HG02938 (cell line): ENCODE measurements at regions not wholly inside any gene's neighbourhood (a gene's known extent, or its start where the extent isn't known, plus 50 kb on each side); places are given as distances from the start of the nearest gene placed in this dataset.

Source experiments
- ATAC-seq: cut with Tn5 transposase; IDR thresholded peaks from one replicate; pipeline ENCODE4 v1.9.1; 2021; ENCODE audit warnings: mild to moderate bottlenecking, moderate library complexity; ENCODE audit not compliant: unreplicated experiment

DNA sequence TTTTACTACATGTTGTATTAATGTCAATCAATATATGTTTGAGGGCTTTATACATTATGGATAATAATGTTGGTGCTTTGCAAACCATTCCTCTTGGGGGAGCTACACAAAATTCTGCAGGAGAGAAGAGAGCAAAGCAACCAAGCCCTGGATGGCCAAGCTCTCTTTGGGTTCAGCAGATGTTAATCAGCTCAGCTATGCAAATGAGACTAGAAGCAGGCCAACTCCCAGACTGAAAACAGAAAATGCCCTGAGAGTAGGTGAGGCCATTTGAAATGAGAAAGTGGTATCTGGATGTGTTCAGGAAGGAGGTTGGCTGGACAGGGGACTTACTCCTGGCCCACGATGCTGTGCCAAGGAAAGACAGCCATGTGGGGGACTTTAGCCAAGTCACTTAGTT lies 387.0 kb downstream of the BCOR start:
- no peak for ATAC-seq

DNA sequence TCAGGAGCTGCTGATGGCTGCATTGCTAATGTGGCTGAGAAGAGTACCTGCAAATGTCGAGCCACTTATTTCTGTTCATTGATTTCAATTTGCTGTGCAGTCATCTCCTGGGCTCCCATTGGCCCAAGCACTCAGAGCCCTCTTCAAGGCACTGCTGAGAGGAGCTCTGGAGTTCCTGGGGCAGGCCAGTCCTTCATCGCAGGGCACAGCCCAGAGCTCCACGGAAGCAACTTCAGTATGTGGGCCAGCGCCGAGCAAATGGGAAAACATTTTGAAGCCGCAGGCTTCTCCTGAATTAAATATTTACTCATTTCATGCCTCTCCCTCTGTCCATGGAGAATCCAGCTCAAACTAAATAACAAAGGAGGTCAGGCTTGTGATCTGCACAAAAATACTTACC lies 383.3 kb downstream of the BCOR start:
- no peak for ATAC-seq

DNA sequence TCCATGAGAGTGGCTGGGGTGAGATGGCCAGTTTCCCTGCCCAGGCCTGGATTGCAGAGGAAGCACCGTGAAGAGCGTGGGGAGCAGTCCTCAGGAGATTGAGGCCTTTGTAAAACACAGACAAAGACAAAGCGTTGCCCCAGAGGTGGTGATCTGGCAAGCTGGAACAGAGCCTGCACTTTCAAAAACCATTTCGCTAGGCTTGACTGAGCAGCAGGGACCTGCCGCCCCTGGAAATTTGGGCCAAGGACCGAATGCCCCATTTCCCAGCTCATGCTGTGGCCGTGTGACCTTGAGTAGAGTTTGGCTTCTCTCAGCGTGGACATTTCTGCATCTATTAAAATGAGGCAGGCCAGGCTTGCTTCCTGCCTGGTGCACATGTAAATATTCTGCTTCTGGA lies 381.4 kb downstream of the BCOR start:
- no peak for ATAC-seq

DNA sequence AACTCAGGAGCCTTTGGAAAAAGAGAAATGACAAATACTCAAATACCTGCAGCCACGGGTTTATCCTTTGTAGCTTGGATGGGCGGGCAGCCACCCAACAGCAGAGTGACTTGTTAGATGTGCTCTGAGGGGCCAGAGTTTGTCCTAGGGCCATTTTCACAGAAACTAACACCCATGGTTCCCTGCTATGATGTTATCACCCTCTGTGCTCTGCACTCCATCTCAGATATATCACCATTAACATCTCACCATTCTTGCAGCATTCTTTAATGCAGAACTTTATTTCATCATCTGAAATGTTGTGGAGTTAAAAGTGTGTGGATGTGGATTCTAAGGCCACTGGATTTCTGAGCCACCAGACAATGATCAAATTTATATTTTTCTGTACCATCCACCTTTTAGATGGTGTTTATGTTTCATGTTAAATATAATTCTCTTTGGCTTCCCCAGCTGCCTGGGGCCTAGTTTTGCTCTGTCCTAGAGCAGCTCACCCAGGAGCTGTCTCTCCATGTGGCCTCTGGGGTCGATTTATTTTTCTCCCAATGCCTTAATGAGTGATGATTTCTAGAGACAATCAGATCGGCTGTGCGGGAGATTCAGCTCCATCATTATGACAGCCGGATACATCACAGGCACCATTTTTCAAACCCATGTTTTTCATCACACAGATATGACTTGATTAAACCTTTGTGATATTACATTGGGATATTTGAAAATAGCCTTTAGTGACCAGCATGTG lies 380.8 kb downstream of the BCOR start:
- ATAC-seq, result no peak

DNA sequence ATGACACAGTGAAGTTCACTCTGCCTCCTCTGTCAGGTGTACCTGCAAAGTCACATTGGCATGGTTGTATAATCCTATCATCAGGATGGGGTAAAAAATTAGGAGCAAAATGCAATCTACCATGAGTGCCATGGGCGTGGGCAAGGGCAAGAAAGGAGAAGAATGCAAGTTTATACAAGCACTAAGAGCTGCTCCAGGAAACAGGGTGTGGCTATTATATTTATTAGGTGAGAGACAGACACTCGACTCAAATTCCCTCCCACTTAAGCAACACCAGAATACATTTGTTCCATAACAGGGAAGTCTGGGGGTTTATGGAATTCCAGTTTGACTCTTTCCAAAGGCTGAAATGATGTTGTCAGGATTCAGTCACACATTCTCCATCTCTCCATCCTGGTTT lies 378.8 kb downstream of the BCOR start:
- ATAC-seq, result no peak

DNA sequence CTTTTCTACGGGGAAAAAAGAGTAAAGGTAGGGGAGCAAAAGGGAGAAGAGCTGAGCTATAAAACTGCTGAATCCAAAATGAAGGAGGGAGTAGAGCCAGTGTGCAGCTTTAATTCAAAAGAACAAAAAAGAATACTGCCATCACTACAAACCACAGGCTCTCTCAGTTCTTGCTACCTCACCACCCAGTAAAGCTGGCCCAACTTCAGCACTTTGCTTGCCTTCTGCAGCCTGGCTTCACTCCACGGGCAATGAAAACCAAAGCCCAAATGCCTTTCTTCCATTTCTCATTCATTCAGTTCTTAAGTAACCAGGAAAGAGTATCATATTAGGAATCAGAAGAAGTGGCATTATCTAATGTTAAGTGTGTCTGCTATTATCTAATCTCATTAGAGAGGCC lies 376.8 kb downstream of the BCOR start:
- ATAC-seq, result no peak

DNA sequence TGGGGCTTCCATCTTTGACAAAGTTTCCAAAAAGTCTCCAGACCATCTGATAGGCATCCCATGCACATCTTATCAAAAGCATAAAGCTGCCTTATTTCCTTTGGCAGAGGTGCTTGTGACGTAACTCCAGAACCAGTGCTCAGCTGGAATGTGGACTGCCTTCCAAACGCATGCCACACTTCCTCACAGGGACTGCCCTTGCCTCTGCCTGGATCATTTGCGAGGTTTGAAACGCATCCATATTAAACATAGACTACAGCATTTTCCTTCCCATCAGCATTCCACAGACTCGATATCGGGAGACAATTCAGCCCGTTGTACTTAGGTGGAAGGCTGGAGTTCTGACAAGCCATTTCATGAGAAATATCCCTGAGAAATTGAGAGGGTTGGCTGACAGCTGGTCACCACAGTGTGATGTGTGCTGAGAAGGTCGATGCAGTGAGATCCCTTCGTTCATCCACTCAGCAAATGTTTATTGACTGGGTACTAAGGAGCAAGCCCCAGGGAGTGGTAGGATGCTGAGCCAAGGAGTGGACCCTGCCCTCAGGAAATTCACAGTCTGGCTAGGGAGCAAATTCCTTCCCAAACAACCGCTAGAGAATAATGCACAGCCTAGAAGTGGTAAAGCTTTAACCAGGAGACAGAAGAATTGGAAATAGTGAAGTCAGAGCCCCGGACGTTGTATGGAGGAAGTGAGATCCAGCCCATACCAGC lies 376.0 kb downstream of the BCOR start:
- no peak for ATAC-seq

DNA sequence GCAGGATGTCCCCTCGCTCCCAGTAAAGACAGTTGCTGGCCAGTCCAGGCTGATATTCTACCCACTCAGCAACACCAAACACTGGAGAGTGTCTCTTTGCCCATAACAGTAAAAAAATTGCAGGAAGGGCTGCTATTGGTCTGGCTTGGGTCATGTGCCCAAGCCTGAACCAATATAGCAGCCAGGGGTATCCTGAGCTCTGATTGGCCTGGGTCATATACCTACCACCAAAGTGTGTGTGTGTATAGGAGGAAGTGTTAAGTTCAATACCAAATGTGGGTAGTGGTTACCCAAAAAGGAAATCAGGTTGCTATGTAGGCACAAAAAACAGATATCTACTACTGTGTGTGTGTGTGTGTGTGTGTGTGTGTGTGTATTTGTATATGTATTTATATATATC lies 373.2 kb downstream of the BCOR start:
- no peak for ATAC-seq

DNA sequence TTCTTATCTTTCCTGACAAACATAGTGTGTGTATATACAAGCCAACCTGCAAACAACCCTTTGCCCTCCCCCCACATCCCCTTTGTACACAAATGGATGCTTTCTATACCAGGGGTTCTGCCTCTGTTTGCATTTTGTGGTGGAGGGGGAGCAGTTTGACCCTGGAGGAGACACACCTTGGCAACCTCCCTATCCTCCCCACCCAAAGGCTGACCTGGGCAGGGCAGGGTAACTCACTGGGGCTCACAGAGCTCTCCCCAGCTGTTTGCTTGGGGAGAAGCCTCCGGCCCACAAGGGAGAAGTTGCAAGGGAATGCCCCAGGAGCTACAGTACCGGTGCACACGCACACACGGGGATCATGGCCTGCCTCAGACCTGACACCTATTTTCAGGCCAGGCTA lies 372.6 kb downstream of the BCOR start:
- no peak for ATAC-seq

DNA sequence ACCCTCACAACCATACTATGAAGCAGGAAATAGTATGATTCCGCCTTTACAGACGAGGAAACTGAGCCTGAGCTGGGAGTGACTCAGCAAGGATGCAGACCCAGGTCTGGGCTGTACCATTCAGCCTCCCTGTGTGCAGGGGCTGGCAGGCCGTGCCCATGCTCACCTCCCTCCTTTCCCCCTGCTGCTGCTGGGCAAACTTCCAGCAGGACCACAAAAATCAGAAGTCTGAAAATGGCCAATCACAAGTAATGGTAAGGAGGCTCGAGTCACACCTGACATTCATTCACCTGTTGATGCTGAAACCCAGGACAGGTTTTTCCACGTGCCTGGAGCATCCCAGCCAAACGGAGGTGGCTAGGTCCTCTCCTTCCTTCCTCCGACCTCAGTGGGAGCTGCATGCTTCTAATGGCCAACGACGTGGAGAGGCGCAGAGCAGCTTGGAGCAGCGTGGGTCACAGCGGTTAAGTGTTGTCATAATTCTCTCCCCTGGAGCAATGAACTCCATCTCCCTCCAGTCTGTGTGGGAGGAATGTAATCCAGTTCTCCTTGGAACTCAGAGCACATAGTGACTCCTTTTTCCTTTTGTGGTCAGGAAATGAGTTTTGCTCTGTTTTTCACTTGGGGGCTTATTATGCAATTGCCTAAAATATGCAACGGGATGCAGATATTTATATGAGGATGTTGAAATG lies 371.7 kb downstream of the BCOR start:
- ATAC-seq, result no peak

DNA sequence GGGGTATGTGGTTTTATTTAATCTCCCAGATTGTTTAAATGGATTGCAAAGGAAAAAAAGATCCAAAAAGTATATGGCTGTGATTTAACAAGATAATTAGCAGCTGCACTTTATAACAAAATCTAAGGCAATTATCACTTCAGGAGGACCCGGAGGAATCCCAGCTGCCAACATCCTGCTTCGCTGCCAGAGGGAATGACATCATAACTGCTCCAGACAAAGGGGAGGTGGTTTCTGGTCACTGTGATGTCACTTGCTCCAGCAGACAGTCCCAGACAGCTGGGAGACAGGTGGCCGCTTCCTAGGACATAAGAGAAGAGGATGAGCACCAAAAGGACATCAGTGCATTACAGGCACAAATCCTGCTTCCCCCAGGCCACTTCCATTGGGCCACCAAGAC lies 371.0 kb downstream of the BCOR start:
- ATAC-seq, result no peak

DNA sequence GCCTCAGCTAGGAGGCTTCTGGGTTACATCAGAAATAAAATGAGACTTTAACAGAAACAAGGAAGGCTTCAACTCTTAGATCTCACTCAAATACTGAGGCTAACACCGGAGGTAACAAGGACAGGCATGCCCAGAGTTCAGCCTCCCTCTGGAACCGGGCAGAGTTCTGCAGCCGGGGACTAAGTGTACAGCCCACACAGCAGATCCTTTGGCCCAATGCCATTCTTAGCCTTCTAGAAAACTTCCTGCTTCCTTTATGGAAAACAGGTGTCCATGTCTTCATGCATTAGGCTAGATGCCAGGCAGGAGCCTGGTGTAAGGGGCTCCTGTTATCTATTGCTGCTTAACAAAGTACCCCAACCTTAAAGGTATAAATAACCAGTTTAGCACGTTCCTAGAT lies 369.7 kb downstream of the BCOR start:
- ATAC-seq, result no peak

DNA sequence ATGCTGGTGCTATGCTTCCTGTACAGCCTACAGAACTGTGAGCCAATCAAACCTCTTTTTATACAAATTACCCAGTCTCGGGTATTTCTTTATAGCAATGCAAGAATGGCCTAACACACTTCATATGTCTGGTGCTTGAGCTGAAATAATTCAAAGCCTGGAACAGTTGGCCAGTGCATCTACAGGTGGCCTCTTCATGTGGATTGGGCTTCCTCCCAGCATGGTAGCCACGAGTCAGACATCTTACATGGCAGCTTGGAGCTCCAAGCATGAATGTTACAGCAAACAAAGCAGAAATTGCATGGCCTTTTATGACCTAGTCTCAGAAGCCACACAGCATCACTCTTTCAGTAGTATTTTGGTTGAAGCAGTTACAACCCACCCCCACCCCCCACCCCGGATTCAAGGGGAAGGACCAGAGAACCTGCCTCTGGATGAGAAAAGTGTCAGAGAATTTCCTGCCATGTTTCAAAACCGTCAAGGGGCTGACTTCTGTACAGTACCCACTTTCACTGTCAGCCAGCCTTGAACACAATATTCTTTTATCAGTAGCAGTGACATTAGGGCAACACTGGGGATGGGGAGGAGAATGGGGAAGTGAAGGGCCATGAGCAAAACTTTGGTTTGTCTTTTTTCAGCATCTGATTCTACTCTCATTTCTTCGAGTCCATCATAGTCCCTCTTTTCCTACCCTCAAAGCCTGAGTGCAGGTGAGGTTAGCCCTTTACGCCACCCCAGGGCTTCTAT lies 368.7 kb downstream of the BCOR start:
- ATAC-seq, result no peak

DNA sequence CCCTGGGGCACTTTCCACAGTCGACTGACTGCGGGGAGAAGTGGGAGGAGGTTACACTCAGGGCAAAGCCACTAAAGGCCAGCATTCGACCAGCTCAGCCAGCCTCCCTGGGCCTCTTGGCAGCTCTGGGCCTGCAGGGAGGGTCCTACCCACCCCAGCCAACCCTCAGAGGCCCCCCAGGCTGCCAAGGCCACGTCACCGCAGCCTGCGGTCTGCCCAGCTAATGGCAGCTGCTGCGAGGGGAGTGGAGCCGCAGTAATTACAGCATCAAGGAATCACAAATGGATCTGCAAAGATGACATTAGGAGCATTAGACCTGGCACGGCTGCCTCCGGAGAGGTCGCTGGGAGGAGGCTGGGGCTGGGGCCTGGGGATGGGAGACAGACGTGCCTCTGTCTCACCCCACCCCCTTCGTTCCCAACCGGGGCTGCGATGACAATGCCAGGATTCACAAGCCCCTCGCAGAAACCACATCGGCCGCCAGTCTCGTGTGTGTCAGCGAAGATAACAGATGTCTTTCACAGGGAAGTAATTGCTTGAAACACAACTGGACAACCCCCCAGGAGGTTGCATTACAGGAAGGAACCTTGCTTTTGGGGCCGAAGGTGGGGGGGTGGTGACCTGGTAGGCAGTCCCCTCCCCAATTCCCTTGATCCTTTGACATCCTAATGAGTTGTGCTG lies 367.6 kb downstream of the BCOR start:
- no peak for ATAC-seq

DNA sequence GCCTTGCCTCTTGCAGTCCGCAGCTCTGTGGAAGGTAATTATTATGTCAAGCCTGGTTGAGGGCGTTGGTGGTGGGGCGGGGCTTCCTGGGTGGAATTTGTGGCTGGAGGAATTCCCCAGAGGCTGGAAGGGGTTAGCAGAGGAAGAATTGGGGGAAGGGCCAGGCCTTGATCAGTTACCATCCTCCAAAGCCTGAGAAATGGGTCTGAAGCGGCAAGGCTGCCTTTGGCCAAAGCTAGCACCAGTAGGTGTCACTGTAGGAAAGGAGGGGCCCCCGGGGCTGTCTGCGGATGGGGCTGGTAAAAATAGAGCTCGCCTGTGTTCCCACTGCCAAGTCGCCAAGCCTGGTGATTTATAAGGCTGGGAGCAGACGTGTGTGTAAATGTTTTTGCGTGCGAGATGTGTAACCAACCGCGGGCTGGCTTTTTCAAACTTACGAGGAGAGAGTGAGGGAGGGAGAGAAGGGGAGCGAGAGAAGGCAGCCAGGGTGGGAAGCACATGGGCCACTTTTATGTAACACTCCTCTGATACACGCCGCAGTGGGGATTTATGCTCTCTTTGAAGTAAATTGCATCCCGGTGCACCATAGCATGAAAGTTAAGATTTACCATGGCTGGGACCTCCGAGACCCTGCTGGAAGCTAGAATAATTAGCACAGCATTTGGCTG lies 367.0 kb downstream of the BCOR start:
- no peak for ATAC-seq

DNA sequence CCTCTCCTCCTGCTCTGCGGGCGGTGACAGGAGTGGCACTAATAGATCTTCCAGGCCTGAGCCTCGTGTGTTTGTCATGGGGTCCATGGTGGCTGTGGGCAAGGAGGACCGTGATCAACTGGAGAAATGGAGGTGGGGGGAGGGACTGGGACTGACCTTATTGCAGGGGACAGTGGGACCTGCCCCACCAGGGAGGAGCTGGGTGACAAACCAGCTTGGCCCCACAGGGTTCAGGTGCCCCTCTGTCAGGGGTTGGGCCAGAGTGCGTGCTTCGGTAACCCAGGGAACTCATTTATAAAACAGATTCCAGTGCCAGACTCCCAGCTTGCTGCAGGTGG lies 366.5 kb downstream of the BCOR start:
- no peak for ATAC-seq

DNA sequence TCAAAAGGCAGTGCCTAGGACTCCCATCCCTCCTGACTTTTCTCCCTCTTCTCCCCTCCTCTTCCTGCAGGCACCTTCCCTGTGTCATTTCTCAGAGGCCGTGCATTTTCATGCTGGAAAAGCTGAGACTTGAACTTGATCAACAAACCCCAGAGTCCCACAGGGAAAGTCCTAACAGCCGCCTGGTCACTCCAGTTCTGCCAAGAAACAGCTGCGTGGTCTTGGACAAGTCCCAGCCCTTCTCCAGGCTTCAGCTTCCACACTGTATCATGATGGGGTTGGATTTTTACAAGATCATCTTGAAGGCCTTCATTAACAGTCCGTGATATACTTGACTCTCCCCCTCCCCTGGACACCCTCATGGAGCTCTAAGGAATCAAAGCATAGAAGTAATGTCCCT lies 366.0 kb downstream of the BCOR start:
- no peak for ATAC-seq

DNA sequence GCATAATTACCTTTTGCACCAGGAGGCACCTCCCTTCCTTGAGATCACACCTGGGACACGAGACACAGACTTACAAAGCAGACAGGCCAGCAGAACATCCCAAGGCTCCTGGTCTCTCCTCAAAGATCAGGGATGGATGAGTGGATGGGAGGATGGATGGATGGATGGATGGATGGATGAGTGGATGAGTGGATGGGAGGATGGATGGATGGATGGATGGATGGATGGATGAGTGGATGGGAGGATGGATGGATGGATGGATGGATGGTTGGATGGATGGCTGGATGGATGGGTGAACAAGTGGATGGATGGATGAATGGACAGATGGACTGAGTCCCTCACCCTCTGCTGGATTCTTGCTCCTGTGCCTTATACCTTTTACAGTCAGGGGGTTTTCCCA lies 364.0 kb downstream of the BCOR start:
- no peak for ATAC-seq

DNA sequence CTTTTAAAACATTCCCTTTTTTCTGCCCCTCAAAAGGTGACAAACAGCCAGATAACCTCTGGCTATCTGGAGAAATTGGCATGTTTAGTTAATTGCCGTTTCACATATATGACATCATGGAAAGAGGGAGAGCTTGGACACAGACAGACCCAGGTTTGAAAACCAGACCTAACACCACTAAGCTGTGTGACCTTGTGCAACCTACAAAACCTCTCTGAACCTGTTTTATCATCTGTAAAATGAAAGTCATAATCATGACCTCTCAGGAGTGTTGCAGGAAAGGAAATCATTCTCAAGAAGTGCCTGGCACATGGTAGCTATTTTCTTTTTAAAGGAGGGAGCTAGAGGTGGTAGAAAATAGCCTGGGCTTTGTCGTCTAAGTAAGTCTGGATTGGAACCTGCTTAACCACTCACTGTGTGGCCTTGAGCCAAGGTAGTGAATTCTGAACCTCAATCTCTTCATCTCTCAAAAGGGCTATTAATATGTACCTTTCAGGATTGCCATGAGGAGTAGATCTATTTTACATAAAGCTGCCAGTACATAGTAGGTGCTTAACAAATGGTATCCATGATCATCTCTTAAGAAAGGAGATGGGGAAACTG lies 363.5 kb downstream of the BCOR start:
- ATAC-seq, result no peak
